Liver (tissue), 8 donors: ENCODE measurements at regions not wholly inside any gene's neighbourhood (a gene's known extent, or its start where the extent isn't known, plus 50 kb on each side); places are given as distances from the start of the nearest gene placed in this dataset.

ENCODE experiments used
- DNase-seq: peaks from one replicate; pipeline ENCODE4 v3.0.0-alpha.2; 2017; ENCODE audit warnings: low spot score
- H3K27ac ChIP-seq, 2 donors: one replicate each; pipeline ENCODE4 v1.7.0; 2013; ENCODE audit warnings: inconsistent platforms in 2 of 2, low read length in 2 of 2, control low read depth in 1 of 2, low read depth in 1 of 2, mild to moderate bottlenecking in 1 of 2
- H3K27me3 ChIP-seq, 4 donors: one replicate each; pipeline versions ENCODE4 v1.6.1 to v1.7.0; 2013; ENCODE audit warnings: low read length in 3 of 4, inconsistent platforms in 1 of 4, mild to moderate bottlenecking in 1 of 4, moderate library complexity in 1 of 4; ENCODE audit not compliant: control insufficient read depth in 4 of 4, insufficient read depth in 4 of 4
- H3K36me3 ChIP-seq, 4 donors: one replicate each; pipeline versions ENCODE4 v1.6.1 to v1.7.0; 2013; ENCODE audit warnings: low read length in 3 of 4, mild to moderate bottlenecking in 3 of 4, low read depth in 1 of 4, moderate library complexity in 1 of 4; ENCODE audit not compliant: control insufficient read depth in 4 of 4, insufficient read depth in 3 of 4
- H3K4me1 ChIP-seq, 4 donors: one replicate each; pipeline versions ENCODE4 v1.6.1 to v1.7.0; 2013; ENCODE audit warnings: low read length in 3 of 4, mild to moderate bottlenecking in 3 of 4, moderate library complexity in 1 of 4; ENCODE audit not compliant: control insufficient read depth in 4 of 4, insufficient read depth in 4 of 4
- H3K4me3 ChIP-seq, 3 donors: one replicate each; pipeline versions ENCODE4 v1.6.1 to v1.7.0; 2013; ENCODE audit warnings: low read length in 3 of 3, control low read depth in 1 of 3, low read depth in 1 of 3, mild to moderate bottlenecking in 1 of 3
- H3K9ac ChIP-seq, 2 donors: one replicate each; pipeline ENCODE4 v1.7.0; 2013; ENCODE audit warnings: low read length in 2 of 2, mild to moderate bottlenecking in 2 of 2, moderate library complexity in 2 of 2, control low read depth in 1 of 2, low read depth in 1 of 2
- H3K9me3 ChIP-seq, 4 donors: one replicate each; pipeline versions ENCODE4 v1.6.1 to v1.7.0; 2013; ENCODE audit warnings: low read length in 3 of 4; ENCODE audit not compliant: control insufficient read depth in 4 of 4
- ATF3 ChIP-seq: IDR thresholded peaks from 2 replicates; pipeline ENCODE4 v1.6.1; 2016; ENCODE audit warnings: antibody characterized with exemption
- CTCF ChIP-seq: fragments of 150-350 bp; IDR thresholded peaks from 2 replicates; pipeline ENCODE4 v1.5.1; 2017; ENCODE audit warnings: improper control_type of control experiment, low read depth, low read length; ENCODE audit not compliant: missing input control
- EGR1 ChIP-seq, 2 donors: IDR thresholded peaks; 2 replicates each; pipeline ENCODE4 v1.6.1; 2016 to 2018; ENCODE audit warnings: antibody characterized with exemption in 2 of 2, low read depth in 2 of 2
- GABPA ChIP-seq, 2 donors: IDR thresholded peaks in 1 of 2; conservative IDR thresholded peaks in 1 of 2; 2 replicates each; pipeline ENCODE4 v1.6.1; 2016; ENCODE audit warnings: antibody characterized with exemption in 2 of 2, mild to moderate bottlenecking in 1 of 2, moderate library complexity in 1 of 2
- HNF4A ChIP-seq, 2 donors: conservative IDR thresholded peaks; 2 replicates each; pipeline ENCODE4 v1.6.1; 2016; ENCODE audit warnings: antibody characterized with exemption in 2 of 2, mild to moderate bottlenecking in 2 of 2
- HNF4G ChIP-seq: IDR thresholded peaks from 2 replicates; pipeline ENCODE4 v1.6.1; 2016; ENCODE audit warnings: antibody characterized with exemption
- JUND ChIP-seq, 2 donors: IDR thresholded peaks; 2 replicates each; pipeline ENCODE4 v1.6.1; 2016; ENCODE audit warnings: antibody characterized with exemption in 2 of 2
- MAX ChIP-seq: IDR thresholded peaks from 2 replicates; pipeline ENCODE4 v1.6.1; 2016; ENCODE audit warnings: antibody characterized with exemption
- NR2F2 ChIP-seq: IDR thresholded peaks from 2 replicates; pipeline ENCODE4 v1.6.1; 2016; ENCODE audit warnings: antibody characterized with exemption
- RAD21 ChIP-seq, 2 donors: IDR thresholded peaks; 2 replicates each; pipeline ENCODE4 v1.6.1; 2016; ENCODE audit warnings: antibody characterized with exemption in 2 of 2, mild to moderate bottlenecking in 2 of 2
- REST ChIP-seq: IDR thresholded peaks from 2 replicates; pipeline ENCODE4 v1.6.1; 2016; ENCODE audit warnings: antibody characterized with exemption, mild to moderate bottlenecking
- RXRA ChIP-seq, 2 donors: IDR thresholded peaks; 2 replicates each; pipeline ENCODE4 v1.6.1; 2017 to 2018; ENCODE audit warnings: antibody characterized with exemption in 2 of 2, mild to moderate bottlenecking in 1 of 2
- SP1 ChIP-seq: IDR thresholded peaks from 2 replicates; pipeline ENCODE4 v1.6.1; 2018; ENCODE audit warnings: antibody characterized with exemption, mild to moderate bottlenecking
- TAF1 ChIP-seq: conservative IDR thresholded peaks from 2 replicates; pipeline ENCODE4 v1.6.1; 2016; ENCODE audit warnings: antibody characterized with exemption, mild to moderate bottlenecking
- YY1 ChIP-seq: IDR thresholded peaks from 2 replicates; pipeline ENCODE4 v1.6.1; 2016; ENCODE audit warnings: antibody characterized with exemption, mild to moderate bottlenecking
- ZBTB33 ChIP-seq: IDR thresholded peaks from 2 replicates; pipeline ENCODE4 v1.6.1; 2016; ENCODE audit warnings: antibody characterized with exemption
- WGBS: extraction: QIAGEN DNeasy Blood & Tissue Kit; methylation state at CpG from one replicate; pipeline ENCODE4 v1.1.7; 2013; 5-methylcytosine and 5-hydroxymethylcytosine counted together
- donor health status: healthy.
- donor health status: healthy.
- donor health status: healthy.
- donor health status: healthy.
- donor health status: healthy.

- 53% methylated on average over 2 of the region's 2 CpGs for WGBS
- H3K27ac ChIP-seq = no peak overlapping the region
- no peak overlapping the region for H3K9ac ChIP-seq
- H3K4me1 ChIP-seq = no peaks in the 10 kb centered on the region
- no peak overlapping the region for H3K4me3 ChIP-seq
- no peaks in the 10 kb centered on the region for H3K9me3 ChIP-seq
- no peak for DNase-seq
- TF ChIP-seq EGR1 (IDR thresholded peaks at IDR 0.05; ENCODE audit: low read depth in 2 of 2) = no peak
- no peak for TF ChIP-seq NR2F2
- no peaks in the 10 kb centered on the region for H3K27me3 ChIP-seq
- H3K36me3 ChIP-seq = no peaks in the 10 kb centered on the region
Observed at GRCh38 chr12:114598111-114598510, 85.9 kb downstream of the TBX3 start.

GRCh38 chr12:114592946-114593345, 91.0 kb downstream of the TBX3 start:
- Histone ChIP-seq H3K27ac (no peak overlapping the region), H3K4me1 (no peaks in the 10 kb centered on the region), H3K9me3 (no peaks in the 10 kb centered on the region), H3K36me3 (no peaks in the 10 kb centered on the region), H3K27me3 (no peaks in the 10 kb centered on the region), H3K9ac (no peak overlapping the region), H3K4me3 (no peak overlapping the region)
- DNase-seq = no peak
- TF ChIP-seq ATF3 (no peak), RXRA (IDR thresholded peaks at IDR 0.05) (no peak), EGR1 (IDR thresholded peaks at IDR 0.05; ENCODE audit: low read depth in 2 of 2) (no peak), MAX (no peak), TAF1 (no peak), CTCF (no peak), YY1 (no peak), GABPA (IDR thresholded peaks at IDR 0.05 in 1 of 2, conservative IDR thresholded peaks at IDR 0.05 in 1 of 2) (no peak), SP1 (no peak), NR2F2 (no peak), HNF4A (conservative IDR thresholded peaks at IDR 0.05) (no peak), ZBTB33 (no peak), RAD21 (IDR thresholded peaks at IDR 0.05) (no peak), JUND (IDR thresholded peaks at IDR 0.05) (no peak), HNF4G (no peak), REST (no peak)
